ENCODE measurements at regions not wholly inside any gene's neighbourhood (a gene's known extent, or its start where the extent isn't known, plus 50 kb on each side); places are given as distances from the start of the nearest gene placed in this dataset.

GRCh38 chrX:33784548-33784947, 347.6 kb downstream of the FAM47A start:
- TF ChIP-seq CTCF (IDR thresholded peaks at IDR 0.05) (no peak), POLR2A (IDR thresholded peaks at IDR 0.05) (no peak)

Measured in body of pancreas (tissue), 4 donors.